ENCODE measurements at regions not wholly inside any gene's neighbourhood (a gene's known extent, or its start where the extent isn't known, plus 50 kb on each side); places are given as distances from the start of the nearest gene placed in this dataset.

GRCh38 chr5:74431290-74431669 is 209.2 kb downstream of the ENC1 start:
- ChIA-PET CTCF (interaction anchor here (1.5 kb wide), 1 partner anchor 136 kb away, joined by 3 read pairs; no protein-coding TSS in a partner anchor), POLR2A (no interaction called here)
- no peak for DNase-seq (ENCODE audit: extremely low spot score)
- no peak for TF ChIP-seq CTCF (IDR thresholded peaks at IDR 0.05; ENCODE audit: control extremely low read depth, extremely low read depth, low read depth, missing control alignments)

GRCh38 chr5:74430631-74431289 is 209.8 kb downstream of the ENC1 start:
- no peak for TF ChIP-seq CTCF (IDR thresholded peaks at IDR 0.05; ENCODE audit: control extremely low read depth, extremely low read depth, low read depth, missing control alignments)
- ChIA-PET POLR2A (interaction anchor here (0.6 kb wide), 1 partner anchor 173 kb away, joined by 4 read pairs; no protein-coding TSS in a partner anchor), CTCF (interaction anchor here (0.7 to 1.5 kb wide), 3 partner anchors 8 to 137 kb away, joined by 3 to 5 read pairs (median 4); no protein-coding TSS in a partner anchor)
- no peak for DNase-seq (ENCODE audit: extremely low spot score)

GRCh38 chr5:74429495-74429894 is 211.0 kb downstream of the ENC1 start:
- TF ChIP-seq CTCF (IDR thresholded peaks at IDR 0.05; ENCODE audit: control extremely low read depth, extremely low read depth, low read depth, missing control alignments) = no peak
- no peak for DNase-seq (ENCODE audit: extremely low spot score)
- POLR2A ChIA-PET = no interaction called here
- CTCF ChIA-PET = interaction anchor here (1.5 to 1.8 kb wide), 2 partner anchors 11 to 20 kb away, joined by 4 to 5 read pairs; no protein-coding TSS in a partner anchor

GRCh38 chr5:74428876-74429275 is 211.7 kb downstream of the ENC1 start:
- POLR2A ChIA-PET = no interaction called here
- TF ChIP-seq CTCF (IDR thresholded peaks at IDR 0.05; ENCODE audit: control extremely low read depth, extremely low read depth, low read depth, missing control alignments) = no peak
- CTCF ChIA-PET = interaction anchor here (1.5 to 1.8 kb wide), 2 partner anchors 10 to 20 kb away, joined by 4 to 5 read pairs; no protein-coding TSS in a partner anchor
- DNase-seq (ENCODE audit: extremely low spot score) = no peak

- no peak for DNase-seq (ENCODE audit: extremely low spot score)
- ChIA-PET POLR2A (no interaction called here), CTCF (interaction anchor here (1.8 kb wide), 1 partner anchor 10 kb away, joined by 4 read pairs; no protein-coding TSS in a partner anchor)
- TF ChIP-seq CTCF (IDR thresholded peaks at IDR 0.05; ENCODE audit: control extremely low read depth, extremely low read depth, low read depth, missing control alignments) = no peak
Observed at GRCh38 chr5:74428275-74428674, 212.3 kb downstream of the ENC1 start.

GRCh38 chr5:74426506-74426905 is 214.0 kb downstream of the ENC1 start:
- ChIA-PET CTCF (no interaction called here), POLR2A (no interaction called here)
- no peak for DNase-seq (ENCODE audit: extremely low spot score)
- no peak for TF ChIP-seq CTCF (IDR thresholded peaks at IDR 0.05; ENCODE audit: control extremely low read depth, extremely low read depth, low read depth, missing control alignments)

Measured in GM10248 (cell line).